ENCODE measurements at regions not wholly inside any gene's neighbourhood (a gene's known extent, or its start where the extent isn't known, plus 50 kb on each side); places are given as distances from the start of the nearest gene placed in this dataset.

GRCh38 chr2:187708272-187708671, 154.0 kb upstream of the TFPI start:
- no peak for TF ChIP-seq CTCF (conservative IDR thresholded peaks at IDR 0.05; ENCODE audit: low read depth, low read length)
- TF ChIP-seq CEBPB (IDR thresholded peaks at IDR 0.05; ENCODE audit: low read depth, low read length), result no peak
- TF ChIP-seq USF2 (IDR thresholded peaks at IDR 0.05; ENCODE audit: low read depth, low read length), result no peak
- TF ChIP-seq MAFK (IDR thresholded peaks at IDR 0.05; ENCODE audit: low read depth, low read length), result no peak
- TF ChIP-seq POLR2A (IDR thresholded peaks at IDR 0.05; ENCODE audit: low read depth, low read length), result no peak
- TF ChIP-seq FOS (IDR thresholded peaks at IDR 0.05; ENCODE audit: low read depth, low read length), result no peak
- no peak for TF ChIP-seq MAZ (IDR thresholded peaks at IDR 0.05; ENCODE audit: borderline replicate concordance, low read depth, low read length)
- no peak for TF ChIP-seq SMC3 (IDR thresholded peaks at IDR 0.05; ENCODE audit: low read depth, low read length)
- no peak for TF ChIP-seq BHLHE40 (IDR thresholded peaks at IDR 0.05; ENCODE audit: low read depth, low read length)
- no peak for TF ChIP-seq RFX5 (IDR thresholded peaks at IDR 0.05; ENCODE audit: low read depth, low read length)
- TF ChIP-seq RAD21 (IDR thresholded peaks at IDR 0.05; ENCODE audit: low read length), result no peak
- no peak for TF ChIP-seq RCOR1 (IDR thresholded peaks at IDR 0.05; ENCODE audit: insufficient replicate concordance, low read length)
- no peak for TF ChIP-seq MXI1 (IDR thresholded peaks at IDR 0.05; ENCODE audit: borderline replicate concordance, low read depth, low read length)
